ENCODE measurements at regions not wholly inside any gene's neighbourhood (a gene's known extent, or its start where the extent isn't known, plus 50 kb on each side); places are given as distances from the start of the nearest gene placed in this dataset.

DNA sequence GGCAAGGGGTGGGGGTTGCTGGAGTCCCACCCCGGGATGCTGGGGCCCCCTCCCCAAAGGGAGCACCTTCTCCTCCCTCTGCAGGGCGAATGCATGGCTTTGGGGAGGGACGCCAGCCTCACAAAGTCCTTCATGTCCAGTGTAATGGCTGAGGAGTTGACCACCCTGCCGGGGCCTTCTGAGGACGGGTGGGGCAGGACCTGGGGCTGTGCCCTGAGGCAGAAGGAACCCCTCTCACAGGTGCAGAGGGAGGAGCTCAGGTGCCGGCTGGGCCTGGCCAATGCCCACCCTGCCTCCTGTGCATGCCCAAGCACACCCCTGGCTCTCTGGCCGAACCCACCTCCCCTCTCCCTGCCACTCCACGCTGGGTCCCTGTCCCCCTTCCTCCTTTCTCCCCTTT is 64.3 kb upstream of the RNU6ATAC start:
- no peak for DNase-seq

DNA sequence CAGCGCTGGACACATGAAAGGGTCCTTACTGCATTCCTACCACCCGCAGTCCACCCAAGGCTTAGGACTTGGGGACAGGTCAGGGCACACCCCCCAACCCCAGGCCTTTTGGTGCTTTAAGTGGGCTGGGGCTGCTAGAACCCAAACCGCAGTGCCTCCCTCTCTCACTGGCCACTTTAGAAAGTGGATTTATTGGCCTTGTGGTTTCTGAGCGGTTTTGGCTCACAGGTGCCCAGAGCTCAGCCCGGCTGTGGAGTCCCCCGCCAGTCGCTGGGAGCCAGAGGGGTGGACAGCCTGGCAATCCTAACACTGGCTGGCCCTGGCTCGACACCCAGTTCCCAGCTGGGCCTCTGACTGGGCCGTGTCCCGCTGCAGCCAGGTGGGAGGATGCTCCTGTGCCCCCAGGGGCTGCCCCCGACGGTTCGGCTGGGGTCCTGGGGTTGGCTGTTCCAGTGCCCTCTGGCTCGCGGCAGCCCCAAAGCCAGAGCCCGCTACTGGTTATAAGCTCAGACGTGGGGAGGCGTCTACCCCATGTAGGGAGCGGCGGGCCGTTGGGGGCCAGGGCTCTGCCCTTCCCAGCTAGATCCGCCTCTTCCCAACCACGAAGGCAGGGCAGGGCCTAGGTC is 65.2 kb upstream of the RNU6ATAC start:
- no peak for DNase-seq

DNA sequence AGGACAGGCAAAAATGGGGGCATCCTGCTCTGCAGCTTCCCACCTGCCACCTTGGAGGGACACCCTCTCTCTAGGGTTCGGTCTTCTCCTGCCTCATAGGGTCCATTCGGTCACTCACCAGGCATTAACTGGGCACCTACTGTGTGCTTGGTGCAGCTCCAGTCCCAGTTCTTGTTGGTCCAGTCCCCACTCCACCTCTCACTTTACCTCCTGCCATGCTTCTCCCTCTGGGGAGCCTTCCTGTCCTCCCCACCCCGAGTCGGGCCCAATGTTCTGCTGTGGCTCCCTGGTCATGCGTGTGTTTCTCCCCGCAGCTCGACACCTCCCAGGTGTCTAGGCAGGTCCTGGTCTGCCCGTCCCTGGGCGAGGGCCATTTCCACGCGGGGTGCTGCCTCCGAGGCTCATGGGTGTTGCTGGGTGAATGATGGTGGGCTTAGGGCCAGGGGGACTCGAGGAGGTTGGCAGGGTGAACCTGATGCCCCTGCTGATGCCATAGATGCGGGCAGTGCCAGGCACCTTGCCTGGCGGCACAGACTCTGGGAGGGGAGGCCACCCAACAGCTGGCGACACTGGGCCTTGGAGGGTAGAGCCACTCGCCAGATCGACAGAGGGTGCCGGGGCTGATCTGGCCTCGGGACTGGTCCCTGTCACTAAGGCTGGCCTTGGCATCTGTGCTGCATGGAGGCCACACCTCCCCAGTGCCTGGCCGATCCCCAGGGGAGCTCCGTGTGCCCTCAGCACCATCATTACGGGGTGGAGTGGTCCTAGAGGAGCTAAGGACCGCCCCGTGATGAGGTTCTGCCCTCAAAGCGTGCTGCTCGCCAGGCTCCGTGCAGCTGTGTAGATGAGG is 66.0 kb upstream of the RNU6ATAC start:
- no peak for DNase-seq

DNA sequence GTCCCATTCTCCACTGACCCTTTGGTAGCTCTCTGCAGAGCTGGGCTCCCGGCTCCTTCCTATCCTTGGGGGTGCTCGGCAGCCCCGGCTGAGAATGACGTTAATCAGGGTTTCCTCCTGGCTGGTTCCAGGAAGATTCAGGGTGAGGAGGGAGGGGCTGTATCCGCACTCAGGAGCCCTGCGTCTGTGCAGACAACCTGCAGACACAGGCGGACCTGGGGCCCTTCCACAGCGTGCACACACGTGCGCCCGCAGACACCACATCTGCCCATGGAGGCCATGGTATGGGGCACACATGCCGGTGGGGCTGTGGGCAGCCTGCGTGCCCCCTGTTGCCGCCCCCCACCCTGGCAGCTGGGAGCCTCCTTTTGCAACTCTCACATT is 66.6 kb upstream of the RNU6ATAC start:
- DNase-seq = no peak

DNA sequence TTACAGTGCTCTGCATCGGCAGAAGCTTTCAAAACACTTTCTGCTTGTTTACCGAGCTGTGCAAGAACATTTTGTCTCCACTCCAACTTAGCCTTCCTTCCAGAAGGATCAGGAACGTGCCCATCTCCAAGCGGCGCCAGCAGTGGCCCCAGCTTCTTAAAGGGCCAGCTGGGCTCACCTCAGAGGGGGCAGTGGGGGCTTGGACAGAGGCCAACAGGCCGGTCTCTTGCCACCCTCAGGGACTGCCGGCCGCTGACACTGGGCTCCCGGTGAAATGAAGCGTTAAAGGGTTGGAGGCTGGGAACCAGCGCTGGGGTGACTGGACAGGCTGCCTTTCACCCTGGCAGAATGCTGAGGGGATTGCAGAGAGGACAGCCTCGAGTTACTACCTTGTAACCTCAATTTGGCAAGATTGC is 67.0 kb upstream of the RNU6ATAC start:
- DNase-seq = no peak

DNA sequence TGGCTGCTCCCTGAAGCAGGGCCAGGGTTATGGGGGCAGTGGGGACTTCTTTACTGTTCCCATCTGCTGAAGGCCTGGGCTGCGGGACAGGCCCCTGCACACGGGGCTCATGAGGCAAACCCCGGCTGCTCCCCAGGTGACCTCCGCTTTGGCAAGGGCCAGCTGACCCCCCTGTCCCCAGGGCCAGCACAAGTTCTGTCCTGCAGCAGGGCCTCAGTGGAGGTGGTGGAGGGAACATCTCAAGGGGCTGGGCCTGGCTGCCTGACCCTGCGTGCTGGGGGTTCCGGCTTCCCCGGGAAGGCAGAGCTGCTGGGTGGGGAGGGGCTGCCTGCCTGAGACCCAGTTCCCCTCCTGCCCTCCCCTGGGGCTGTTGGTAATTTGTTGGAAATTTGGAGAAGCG is 67.4 kb upstream of the RNU6ATAC start:
- no peak for DNase-seq

DNA sequence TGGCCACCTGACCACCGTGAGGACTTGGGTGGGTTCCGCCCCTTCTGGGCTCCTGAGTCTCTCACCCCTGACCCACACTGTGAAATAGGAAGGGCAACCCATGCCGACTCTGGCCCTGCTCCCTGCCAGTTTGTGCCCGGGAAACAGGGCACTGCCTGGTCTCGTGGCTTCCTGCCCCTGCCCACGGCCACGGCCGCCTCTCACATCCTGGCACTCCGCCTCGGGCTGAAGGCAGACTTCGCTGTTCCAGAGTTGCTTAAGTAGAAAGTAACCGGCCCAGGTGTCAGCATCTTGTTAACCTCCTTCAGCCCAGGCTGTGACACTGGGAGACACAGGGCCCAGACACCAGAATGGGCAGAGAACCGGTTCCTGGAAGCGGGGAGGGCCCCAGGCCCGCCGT is 68.7 kb upstream of the RNU6ATAC start:
- DNase-seq = peak; percentile 19

DNA sequence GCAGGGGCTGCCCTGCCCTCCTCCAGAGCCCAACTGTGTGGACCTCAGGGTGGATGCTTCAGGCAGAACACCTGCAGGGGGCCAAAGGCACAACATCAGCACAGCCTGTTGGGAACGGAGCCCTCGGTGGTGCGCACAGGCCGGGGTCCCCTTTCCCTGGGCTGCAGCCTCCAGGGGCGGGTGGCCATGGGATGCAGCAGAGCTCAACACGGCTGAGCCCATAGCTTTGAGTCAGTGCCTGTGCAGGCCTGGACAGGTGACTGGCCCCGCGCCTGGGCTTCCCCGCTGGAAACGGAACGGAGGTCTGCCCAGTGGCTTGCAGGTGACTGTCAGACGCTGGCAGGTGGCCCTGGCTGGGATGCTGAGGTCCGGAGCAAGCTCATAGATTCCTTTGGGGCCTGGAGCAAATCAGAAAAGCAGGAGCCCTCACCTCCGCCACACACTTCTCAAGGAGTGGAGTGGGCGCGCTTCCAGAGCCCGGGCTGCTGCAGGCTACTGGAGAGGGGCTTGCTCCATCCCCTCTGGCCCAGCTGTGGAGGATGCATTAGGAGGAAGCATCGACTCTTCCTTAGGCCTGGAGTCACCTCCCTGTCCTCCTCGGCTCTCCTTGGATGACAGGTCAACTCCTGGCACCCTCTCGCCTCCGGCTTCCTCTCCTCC is 69.8 kb upstream of the RNU6ATAC start:
- DNase-seq = no peak

DNA sequence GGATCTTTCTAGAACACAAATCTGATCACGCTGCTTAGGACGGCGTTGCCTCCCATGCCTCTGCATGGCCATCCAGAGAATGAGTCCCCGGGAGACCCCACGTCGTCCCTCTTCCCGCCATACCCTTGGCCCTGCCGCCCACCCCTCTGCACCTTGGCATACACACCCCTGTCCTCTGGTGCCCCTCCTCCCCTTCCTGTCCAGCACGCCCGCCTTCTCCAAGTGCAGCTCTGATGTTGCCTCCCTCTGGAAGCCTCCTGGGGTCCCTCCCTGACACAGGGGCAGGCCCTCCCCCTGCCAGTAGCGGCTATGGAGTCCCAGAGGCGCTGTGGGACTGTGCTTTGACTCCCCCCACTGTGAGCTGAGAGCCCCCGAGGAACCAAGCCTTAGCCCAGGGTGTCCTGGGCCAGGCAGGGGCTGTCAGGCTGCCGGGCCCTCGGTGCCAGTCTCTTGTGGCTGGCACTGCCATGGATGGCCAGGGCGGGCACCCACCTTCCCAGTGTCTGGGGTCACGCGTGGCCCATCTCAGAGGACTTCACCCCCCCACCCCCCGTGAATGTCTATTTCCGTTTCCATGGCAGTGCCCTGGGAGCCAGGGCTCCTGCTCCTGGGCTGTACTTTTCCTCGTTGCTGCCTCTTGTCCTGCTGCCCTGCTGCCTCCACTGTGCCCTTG is 70.5 kb upstream of the RNU6ATAC start:
- no peak for DNase-seq

DNA sequence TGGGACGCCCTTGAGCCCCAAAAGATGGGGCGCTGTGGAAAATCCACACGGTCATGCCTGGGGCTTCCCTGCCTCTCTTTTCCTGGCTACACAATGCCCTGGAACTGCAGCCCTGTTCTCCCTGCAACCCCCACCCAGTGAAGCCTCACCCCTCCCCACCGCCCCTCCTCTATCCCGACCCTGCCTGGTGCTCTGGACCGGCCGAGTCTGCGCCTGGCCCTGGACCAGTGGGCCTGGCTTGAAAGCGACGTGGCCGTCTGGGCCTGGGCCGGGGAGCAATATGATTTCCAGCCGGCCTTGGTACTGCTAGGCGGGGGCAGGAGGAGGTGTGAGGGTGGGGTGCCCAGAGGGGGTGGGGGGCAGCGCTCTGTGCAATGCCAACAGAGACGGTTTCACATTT is 71.0 kb upstream of the RNU6ATAC start:
- DNase-seq = no peak

DNA sequence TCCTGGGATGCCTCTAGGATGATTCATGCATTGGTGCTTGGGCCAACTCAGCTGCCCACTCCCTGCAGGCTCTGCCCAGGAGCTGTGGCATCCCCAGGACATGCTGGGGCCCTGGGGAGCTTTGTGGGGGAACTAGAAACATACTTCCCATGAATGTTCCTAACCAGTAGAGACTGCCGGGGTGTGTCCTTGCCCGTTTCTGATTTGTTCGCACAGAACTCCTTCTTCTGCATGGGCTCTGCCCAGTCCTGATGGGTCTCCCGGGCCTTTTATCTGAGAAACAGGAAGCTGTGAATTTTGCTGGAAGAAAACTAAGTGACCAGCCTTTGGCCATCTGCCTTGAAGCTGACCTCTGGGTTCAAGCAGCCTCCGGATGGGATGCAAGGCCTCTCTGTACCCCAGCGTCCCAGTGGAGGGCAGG is 71.6 kb upstream of the RNU6ATAC start:
- DNase-seq = no peak

DNA sequence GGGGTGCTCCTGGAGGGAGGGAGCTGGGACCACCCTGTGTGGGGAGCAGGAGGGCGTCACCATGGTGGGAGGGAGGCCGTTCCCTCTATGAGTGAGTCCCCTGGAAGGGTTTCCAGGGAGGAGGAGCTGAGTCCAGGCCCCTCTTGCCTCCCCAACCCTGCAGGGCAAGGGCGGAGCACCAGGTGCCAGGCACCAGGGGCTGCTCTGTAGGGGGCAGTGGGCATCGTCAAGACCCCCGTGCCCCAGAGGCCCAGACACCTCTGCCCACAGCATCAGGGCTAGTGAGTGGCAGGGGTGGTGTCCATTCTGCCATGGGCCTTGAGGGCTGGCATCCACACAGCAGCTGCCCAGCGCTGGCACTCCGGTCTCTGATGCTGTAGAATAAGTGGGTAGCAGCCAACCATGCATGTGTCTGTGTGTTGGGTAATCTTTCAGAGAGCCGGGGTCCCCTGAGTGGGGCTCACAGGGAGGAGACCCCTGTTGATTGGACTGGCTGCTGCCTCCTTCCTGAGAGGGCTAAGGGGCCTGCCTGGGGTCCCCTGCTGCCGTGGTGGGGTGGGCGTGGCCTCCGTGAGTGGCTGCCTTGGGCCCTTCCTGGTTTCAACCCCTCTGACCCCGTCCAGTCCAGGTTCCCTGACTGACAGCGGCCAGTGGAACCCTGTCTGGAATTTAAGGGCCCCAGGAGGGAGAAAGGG is 72.7 kb upstream of the RNU6ATAC start:
- no peak for DNase-seq

DNA sequence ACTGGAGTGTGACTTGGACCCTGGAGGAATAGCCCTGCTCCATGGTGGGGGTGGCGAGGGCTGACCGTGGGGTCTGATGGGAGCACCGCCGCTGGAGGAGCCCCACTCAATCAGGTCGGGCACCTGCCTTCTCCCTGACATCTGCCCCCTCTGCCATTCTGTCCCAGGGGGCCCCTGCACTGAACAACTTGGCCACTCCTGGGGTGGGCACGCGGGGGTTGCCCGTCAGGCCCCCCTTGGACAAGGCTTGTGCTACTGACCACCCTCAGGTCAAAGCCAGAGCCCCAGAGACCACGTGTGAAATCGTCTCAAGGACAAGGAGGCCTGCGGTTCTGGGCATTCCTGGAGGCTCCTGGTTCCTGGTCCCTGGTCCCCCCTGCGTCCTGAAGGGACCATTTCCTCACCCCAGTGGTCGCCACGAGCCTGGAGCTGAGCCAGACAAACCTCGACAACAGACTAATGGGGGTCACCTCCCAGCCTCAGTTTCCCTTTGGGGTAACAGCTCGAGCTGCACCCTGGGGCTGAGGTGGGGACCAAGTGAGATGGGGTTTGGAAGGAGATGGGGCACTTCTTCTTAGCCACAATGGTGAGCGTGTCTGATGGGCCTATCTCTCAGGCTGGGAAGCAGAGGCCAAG is 73.4 kb upstream of the RNU6ATAC start:
- no peak for DNase-seq

DNA sequence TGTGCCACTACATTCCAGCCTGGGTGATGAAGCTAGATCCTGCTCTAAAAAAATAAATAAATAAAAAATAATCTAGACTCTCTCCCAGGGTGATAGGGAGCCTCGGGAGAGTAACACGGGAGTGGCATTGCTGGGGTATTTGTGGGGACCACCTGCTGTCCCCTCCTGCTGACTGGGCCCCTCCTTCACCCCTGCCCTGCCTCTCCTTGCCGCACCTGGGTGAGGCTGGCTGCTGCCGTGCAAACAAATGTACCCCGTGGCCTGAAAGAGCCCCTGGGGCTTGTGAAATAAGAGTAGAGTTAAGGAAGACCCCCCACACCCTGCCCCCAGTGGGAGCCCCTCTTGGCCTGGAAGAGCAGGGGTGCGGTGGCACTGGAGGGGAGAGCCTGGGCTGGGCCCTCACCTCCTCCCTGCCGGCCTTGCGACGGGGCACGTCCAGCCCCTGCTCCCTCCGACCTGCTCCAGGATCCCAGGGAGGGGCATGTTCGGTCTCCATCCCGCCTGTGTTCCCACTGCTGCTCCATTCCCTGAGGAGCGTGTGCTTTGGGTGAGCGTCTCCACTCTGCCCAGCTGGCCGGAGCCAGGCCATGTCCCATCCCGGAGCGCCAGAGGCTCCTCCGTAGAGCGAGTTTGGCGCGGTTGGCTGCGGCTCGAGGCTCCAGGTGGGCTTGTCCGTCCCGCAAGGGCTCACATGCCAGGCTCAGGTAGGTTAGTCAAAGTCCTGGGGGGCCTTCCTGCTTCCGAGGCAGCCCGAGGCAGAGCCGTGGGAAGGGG is 75.0 kb upstream of the RNU6ATAC start:
- DNase-seq = no peak

DNA sequence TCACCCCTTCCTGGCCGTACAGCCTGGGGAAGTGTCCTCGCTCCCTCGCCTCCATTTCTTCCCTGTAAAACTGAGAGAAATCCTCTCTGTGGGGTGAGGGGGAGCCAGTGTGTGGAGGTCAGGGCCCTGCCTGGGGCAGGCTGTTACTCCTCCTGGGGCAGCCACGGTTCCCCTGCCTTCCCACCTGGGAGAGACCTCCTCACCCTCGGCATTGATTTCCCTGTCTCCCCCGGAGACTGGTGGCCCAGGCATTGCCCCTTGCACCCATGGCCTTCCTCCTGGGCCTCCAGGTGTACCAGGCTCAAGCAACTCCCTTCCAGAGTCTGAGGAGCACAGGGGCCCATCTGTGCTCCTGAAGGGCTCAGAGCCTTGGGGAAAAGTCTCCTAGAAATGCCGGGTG is 75.6 kb upstream of the RNU6ATAC start:
- DNase-seq = no peak

DNA sequence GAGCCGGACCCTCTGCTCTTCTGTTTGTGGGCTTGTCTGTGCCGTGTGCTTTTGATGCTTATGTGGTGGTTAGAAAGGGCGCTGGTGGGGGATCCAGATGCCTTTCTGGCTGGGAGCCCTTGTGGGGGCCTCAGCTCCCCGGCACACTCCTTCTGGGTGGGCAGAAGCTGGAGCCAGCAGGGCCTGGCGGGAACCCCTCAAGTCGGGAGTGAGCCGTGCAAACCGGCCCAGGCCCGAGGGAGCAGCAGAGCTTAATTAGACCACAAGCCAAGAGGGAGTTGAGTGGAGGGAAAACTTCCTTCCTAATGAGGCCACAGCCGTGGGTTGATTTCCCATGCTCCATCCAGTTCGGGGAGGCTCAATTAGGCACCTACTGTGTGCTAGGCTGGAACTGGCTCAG is 76.0 kb upstream of the RNU6ATAC start:
- DNase-seq = no peak

DNA sequence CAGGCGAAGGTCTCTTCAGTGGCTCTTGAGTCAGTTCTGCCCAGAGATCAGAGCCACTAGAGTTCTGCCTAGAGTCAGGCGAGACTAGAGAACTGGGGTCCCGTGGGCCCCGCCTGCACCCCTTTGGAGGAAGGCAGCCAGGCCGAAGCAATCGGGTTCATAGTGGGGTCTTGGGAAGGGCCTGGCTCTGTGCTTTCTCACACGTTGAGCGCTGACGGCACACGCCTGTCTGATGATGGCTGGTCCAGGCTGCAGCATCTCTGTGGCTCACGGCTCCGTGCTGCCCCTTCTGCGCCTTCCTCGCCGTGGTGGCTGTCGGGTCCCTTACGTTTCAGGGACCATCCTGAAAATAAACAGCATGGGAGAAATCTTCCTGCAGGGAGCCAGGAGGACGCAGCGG is 78.3 kb upstream of the RNU6ATAC start:
- no peak for DNase-seq

DNA sequence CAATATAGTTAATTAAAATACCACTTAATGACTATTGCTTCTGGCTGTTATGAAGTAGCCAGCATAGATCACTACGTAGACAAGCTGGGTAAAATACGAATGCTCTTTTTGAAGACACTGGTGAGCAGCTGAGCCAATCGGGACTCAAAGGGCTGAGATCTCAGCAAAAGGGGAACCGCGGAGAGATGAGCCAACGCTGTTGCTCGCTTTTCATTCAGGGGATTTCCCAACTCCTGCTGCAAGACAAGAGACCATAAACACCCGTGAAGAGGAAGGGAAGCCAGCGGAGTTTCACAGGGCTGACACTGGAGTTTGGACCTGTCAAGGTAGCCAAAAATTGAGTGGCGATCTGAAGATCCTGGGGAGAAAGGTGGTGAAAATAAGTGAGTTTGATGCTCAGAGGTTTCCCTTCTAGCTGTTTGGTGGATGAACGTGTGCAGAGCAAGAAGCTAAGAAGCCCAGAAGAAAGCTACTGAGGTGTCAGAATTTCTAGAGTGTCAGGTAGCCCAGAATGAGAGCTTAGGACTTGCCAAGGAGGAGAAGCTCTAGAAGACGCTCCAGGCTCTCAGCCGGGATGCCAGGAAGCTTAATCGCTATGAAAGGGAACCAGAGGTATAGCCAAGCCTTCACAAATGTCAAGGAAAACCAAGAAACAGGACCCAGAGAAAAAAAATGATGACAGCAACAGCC is 79.6 kb upstream of the RNU6ATAC start:
- peak; percentile 94 for DNase-seq

DNA sequence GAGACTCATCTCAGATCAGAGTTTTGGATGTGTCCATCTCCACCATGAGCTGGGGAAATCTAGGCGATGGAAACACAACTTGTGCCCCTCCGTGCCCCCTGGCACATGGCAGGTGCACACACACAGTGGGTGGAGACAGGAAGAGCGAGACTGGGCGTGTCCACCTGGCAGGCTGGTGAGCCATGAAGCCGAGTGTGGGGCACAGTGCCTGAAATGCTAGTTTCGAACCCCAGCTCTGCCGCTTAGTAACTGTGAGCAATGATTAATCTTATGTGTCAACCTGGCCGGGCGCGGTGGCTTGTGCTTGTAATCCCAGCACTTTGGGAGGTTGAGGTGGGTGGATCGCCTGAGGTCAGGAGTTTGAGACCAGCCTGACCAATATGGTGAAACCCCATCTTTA is 80.8 kb upstream of the RNU6ATAC start:
- no peak for DNase-seq

DNA sequence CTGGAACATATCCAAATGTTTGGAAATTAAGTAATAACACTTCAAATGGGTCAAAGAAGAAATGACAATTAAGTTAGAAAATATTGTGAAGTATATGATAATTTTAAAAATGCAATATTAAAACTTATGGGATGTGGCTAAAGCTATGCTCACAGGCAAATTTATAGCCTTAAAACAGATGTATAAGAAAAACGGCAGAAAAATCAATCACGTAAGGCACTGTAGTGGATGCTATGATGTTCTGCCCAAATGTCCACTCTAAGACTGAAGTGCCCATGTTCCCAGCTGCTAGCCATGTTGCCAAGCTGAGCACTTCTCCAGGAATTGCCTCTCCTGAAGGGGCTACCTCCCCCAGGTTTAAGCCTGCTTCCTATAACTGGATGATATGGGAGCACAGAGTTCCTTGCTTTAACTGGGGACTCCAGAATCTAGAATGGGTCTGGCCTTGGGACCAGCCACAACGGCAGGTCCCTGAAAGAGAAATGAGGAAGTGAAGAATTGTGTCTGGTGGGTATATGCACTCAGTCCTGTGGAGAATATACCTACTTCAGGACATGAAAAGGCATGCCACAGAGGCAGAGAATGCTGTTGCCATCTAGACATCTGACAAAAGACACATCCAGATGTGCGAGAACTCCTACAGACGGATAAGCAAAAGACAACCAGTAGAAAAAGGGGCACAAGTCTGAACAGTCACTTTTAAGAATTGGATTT is 78.2 kb upstream of the RXRA start:
- no peak for DNase-seq

All from suppressor macrophage treated with lipopolysaccharide for 4 hours (primary cell).